HFF-Myc (cell line): ENCODE measurements at regions not wholly inside any gene's neighbourhood (a gene's known extent, or its start where the extent isn't known, plus 50 kb on each side); places are given as distances from the start of the nearest gene placed in this dataset.

Source experiments
- DNase-seq: peaks from one replicate; pipeline ENCODE4 v3.0.0-alpha.2; 2011; ENCODE audit warnings: low read depth; ENCODE audit errors: extremely low read depth
- H3K4me3 ChIP-seq: replicated peaks from 2 replicates; pipeline ENCODE4 v1.5.1; 2011; ENCODE audit warnings: low read depth, mild to moderate bottlenecking, control low read depth, low read length
- CTCF ChIP-seq: IDR thresholded peaks from 2 replicates; pipeline ENCODE4 v1.5.1; 2012; ENCODE audit warnings: mild to moderate bottlenecking, low read depth, low read length, control low read depth; ENCODE audit errors: missing control alignments

DNA sequence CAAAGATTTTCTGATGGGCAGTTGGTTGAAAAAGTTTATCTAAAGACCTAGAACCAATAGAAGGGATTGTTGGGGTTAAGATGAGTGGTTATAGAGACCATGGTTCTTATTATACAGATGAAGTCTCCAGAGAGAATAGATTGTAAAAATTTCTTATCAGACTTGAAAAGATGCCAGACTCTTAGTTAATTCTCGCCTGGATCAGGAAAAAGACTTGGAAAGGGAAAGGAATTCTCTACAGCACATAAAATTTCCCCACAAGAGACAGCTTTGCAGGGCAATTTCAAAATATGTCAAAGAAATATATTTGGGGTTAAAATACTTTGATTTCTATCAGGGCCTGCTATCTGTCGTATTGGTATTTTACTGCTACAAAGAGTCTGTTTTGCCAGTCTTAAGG lies 582.6 kb downstream of the UTRN start:
- no peak for TF ChIP-seq CTCF
- DNase-seq: no peak
- no peak overlapping the region for H3K4me3 ChIP-seq

DNA sequence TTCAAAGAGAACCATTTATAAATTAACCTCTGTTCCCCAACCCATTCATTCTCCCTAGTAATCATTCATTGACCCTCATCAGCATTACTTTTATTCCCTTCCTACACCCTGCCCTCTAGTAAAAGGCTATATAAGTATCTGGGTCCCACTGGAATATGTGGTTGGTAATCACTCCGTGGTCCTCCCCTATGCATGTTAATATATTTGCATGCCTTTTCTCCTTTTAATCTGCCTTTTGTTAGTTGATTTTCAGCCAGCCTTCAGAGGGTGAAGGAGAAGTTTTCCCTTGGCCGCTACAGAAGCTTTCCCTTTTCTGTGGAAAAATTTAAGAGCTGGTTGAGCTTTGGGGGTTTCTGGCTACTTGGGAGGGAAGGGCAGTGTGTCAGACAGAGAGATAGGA lies 585.6 kb downstream of the UTRN start:
- no peak for TF ChIP-seq CTCF
- DNase-seq: no peak
- no peak overlapping the region for H3K4me3 ChIP-seq

- no peak overlapping the region for H3K4me3 ChIP-seq
- TF ChIP-seq CTCF: no peak
- DNase-seq: no peak
Observed at GRCh38 chr6:144873623-144874378, 588.7 kb downstream of the UTRN start.

- DNase-seq: no peak
- no peak for TF ChIP-seq CTCF
- H3K4me3 ChIP-seq: no peak overlapping the region
Observed at GRCh38 chr6:144876689-144877088, 591.6 kb downstream of the UTRN start.

- no peak for TF ChIP-seq CTCF
- no peak for DNase-seq
- H3K4me3 ChIP-seq: no peak overlapping the region
Observed at GRCh38 chr6:144877118-144877517, 592.0 kb downstream of the UTRN start.

GRCh38 chr6:144878577-144878976 lies 593.4 kb downstream of the UTRN start:
- no peak overlapping the region for H3K4me3 ChIP-seq
- no peak for DNase-seq
- TF ChIP-seq CTCF: no peak

DNA sequence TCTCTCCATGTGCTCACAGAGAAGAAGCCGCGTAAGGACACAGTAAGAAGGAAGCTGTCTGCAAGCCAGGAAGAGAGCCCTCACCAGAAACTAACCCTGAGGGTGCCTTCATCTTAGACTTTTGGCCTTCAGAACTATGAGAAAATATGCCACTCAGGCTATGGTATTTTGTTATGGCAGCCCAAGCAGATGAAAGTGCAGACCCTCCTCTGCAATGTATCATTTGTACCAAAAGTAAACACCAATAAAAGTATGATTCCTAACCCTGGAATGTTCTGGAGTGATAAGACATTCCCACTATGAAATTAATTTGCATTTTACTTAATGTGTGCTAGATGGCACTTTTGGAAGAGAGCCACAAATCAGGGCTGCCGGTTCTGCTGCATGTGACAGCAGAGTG lies 594.3 kb downstream of the UTRN start:
- no peak overlapping the region for H3K4me3 ChIP-seq
- DNase-seq: no peak
- TF ChIP-seq CTCF: no peak
